ENCODE measurements at regions not wholly inside any gene's neighbourhood (a gene's known extent, or its start where the extent isn't known, plus 50 kb on each side); places are given as distances from the start of the nearest gene placed in this dataset.
A peak's percentile ranks its signal among the peaks of the same experiment; 100 is the strongest.

GRCh38 chr6:45827952-45828530 is 187.6 kb downstream of the CLIC5 start:
- ATAC-seq = no peak
- no peak for TF ChIP-seq TSHZ2 (CRISPR knock-in tag; IDR thresholded peaks at IDR 0.05)
- TF ChIP-seq ARNTL (CRISPR knock-in tag; IDR thresholded peaks at IDR 0.05; ENCODE audit: borderline replicate concordance, low read depth) = no peak
- no peak for TF ChIP-seq CSDC2 (CRISPR knock-in tag; IDR thresholded peaks at IDR 0.05)
- no peak for TF ChIP-seq RARB (CRISPR knock-in tag; IDR thresholded peaks at IDR 0.05)
- TF ChIP-seq PATZ1 (CRISPR knock-in tag; IDR thresholded peaks at IDR 0.05; ENCODE audit: borderline replicate concordance) = no peak
- TF ChIP-seq ZNF8 (CRISPR knock-in tag; IDR thresholded peaks at IDR 0.05) = no peak
- no peak for TF ChIP-seq CSRNP3 (CRISPR knock-in tag; IDR thresholded peaks at IDR 0.05)

- no peak for TF ChIP-seq CSDC2 (CRISPR knock-in tag; IDR thresholded peaks at IDR 0.05)
- TF ChIP-seq ZFP30 (CRISPR knock-in tag; IDR thresholded peaks at IDR 0.05) = no peak
Observed at GRCh38 chr6:45822873-45823272, 192.8 kb downstream of the CLIC5 start.

GRCh38 chr6:45822246-45822812 is 193.3 kb downstream of the CLIC5 start:
- ATAC-seq = no peak
- TF ChIP-seq ARNTL (CRISPR knock-in tag; IDR thresholded peaks at IDR 0.05; ENCODE audit: borderline replicate concordance, low read depth) = no peak
- no peak for TF ChIP-seq BACH2 (CRISPR knock-in tag; IDR thresholded peaks at IDR 0.05; ENCODE audit: borderline replicate concordance)
- TF ChIP-seq SNAI2 (CRISPR knock-in tag; IDR thresholded peaks at IDR 0.05) = no peak
- TF ChIP-seq ZNF565 (CRISPR knock-in tag; conservative IDR thresholded peaks at IDR 0.05; ENCODE audit: low read depth) = no peak
- TF ChIP-seq ZNF70 (CRISPR knock-in tag; IDR thresholded peaks at IDR 0.05) = no peak
- TF ChIP-seq CSRNP3 (CRISPR knock-in tag; IDR thresholded peaks at IDR 0.05) = no peak
- no peak for TF ChIP-seq PATZ1 (CRISPR knock-in tag; IDR thresholded peaks at IDR 0.05; ENCODE audit: borderline replicate concordance)

More at GRCh38 chr6:45822873-45823272, 192.8 kb downstream of the CLIC5 start:
- no peak for ATAC-seq

GRCh38 chr6:45818655-45819054 is 197.0 kb downstream of the CLIC5 start:
- no peak for TF ChIP-seq ZNF8 (CRISPR knock-in tag; IDR thresholded peaks at IDR 0.05)

GRCh38 chr6:45816674-45817297 is 198.9 kb downstream of the CLIC5 start:
- 0 out of 3 replicates have a peak, but pooled peaks have one; percentile 41 for ATAC-seq
- TF ChIP-seq TSHZ2 (CRISPR knock-in tag; IDR thresholded peaks at IDR 0.05) (no peak), GLIS3 (CRISPR knock-in tag; IDR thresholded peaks at IDR 0.05) (no peak), TCF4 (CRISPR knock-in tag; IDR thresholded peaks at IDR 0.05; ENCODE audit: borderline replicate concordance) (no peak), TOX (CRISPR knock-in tag; IDR thresholded peaks at IDR 0.05; ENCODE audit: borderline replicate concordance) (no peak), OSR1 (CRISPR knock-in tag; IDR thresholded peaks at IDR 0.05) (no peak), ZNF8 (CRISPR knock-in tag; IDR thresholded peaks at IDR 0.05) (no peak), POU6F1 (CRISPR knock-in tag; IDR thresholded peaks at IDR 0.05; ENCODE audit: borderline replicate concordance, low read depth) (no peak), ZFP30 (CRISPR knock-in tag; IDR thresholded peaks at IDR 0.05) (no peak)

More at GRCh38 chr6:45818655-45819054, 197.0 kb downstream of the CLIC5 start:
- no peak for ATAC-seq

All from SK-N-SH treated with all-trans-retinoic acid at 6 μM for 48 hours (cell line).